Stimulated activated CD4-positive, alpha-beta T cell treated with anti-CD3 and anti-CD28 coated beads, TNF-alpha, amount 100 ng/mL, for 1 hour (primary cell): ENCODE measurements at regions not wholly inside any gene's neighbourhood (a gene's known extent, or its start where the extent isn't known, plus 50 kb on each side); places are given as distances from the start of the nearest gene placed in this dataset.

Experiments
- DNase-seq, 3 donors: peaks; one replicate each; pipeline ENCODE4 v3.0.0-alpha.2; 2020; ENCODE audit warnings: low read depth in 3 of 3, low spot score in 1 of 3

GRCh38 chr3:102105193-102105592, 255.9 kb downstream of the NFKBIZ start:
- no peak for DNase-seq

GRCh38 chr3:102106416-102107097, 257.2 kb downstream of the NFKBIZ start:
- peak in 1 of 3 donors; percentile 8 for DNase-seq

- DNase-seq = no peak
These were observed 263.5 kb downstream of the NFKBIZ start for GRCh38 chr3:102112704-102113230.

- DNase-seq = no peak
These were observed 264.2 kb downstream of the NFKBIZ start for GRCh38 chr3:102113421-102114041.

GRCh38 chr3:102114264-102114979, 265.1 kb downstream of the NFKBIZ start:
- DNase-seq = no peak

- no peak for DNase-seq
These were observed 273.2 kb downstream of the NFKBIZ start for GRCh38 chr3:102122527-102122926.

- no peak for DNase-seq
These were observed 274.4 kb downstream of the NFKBIZ start for GRCh38 chr3:102123590-102124190.

GRCh38 chr3:102124282-102124681, 275.0 kb downstream of the NFKBIZ start:
- DNase-seq = no peak

- DNase-seq = no peak
These were observed 275.4 kb downstream of the NFKBIZ start for GRCh38 chr3:102124704-102125103.

GRCh38 chr3:102125197-102125993, 276.1 kb downstream of the NFKBIZ start:
- DNase-seq = no peak

GRCh38 chr3:102125994-102126368, 276.7 kb downstream of the NFKBIZ start:
- DNase-seq = no peak

- DNase-seq = no peak
These were observed 280.7 kb downstream of the NFKBIZ start for GRCh38 chr3:102129760-102130608.

GRCh38 chr3:102132370-102132769, 283.1 kb downstream of the NFKBIZ start:
- no peak for DNase-seq

GRCh38 chr3:102133376-102133775, 284.1 kb downstream of the NFKBIZ start:
- no peak for DNase-seq

GRCh38 chr3:102135316-102135715, 286.0 kb downstream of the NFKBIZ start:
- no peak for DNase-seq

- no peak for DNase-seq
These were observed 286.9 kb downstream of the NFKBIZ start for GRCh38 chr3:102136183-102136582.

- DNase-seq = no peak
These were observed 290.8 kb downstream of the NFKBIZ start for GRCh38 chr3:102140116-102140515.

GRCh38 chr3:102141096-102141927, 292.0 kb downstream of the NFKBIZ start:
- DNase-seq = no peak

GRCh38 chr3:102141928-102142239, 292.6 kb downstream of the NFKBIZ start:
- DNase-seq = no peak
